ENCODE measurements at regions not wholly inside any gene's neighbourhood (a gene's known extent, or its start where the extent isn't known, plus 50 kb on each side); places are given as distances from the start of the nearest gene placed in this dataset.

DNA sequence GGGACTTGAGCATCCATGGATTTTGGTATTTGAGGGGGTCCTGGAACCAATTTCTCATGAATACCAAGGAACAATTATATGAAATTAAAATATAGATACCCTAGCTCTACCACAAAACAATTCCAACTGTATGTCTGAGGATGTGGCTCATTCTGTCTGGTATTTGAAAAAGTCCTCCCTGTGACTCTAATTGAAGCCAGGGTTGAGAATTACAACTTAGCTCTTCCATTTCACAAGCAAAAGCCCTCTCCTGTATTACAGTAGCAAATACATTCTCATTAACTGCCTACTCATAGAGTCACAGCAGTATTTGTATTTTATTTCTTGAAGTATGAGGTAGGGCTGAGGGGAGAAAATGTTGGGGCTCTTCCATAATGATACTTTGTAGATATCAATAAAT is 187.8 kb upstream of the OLFM3 start:
- TF ChIP-seq CTCF (conservative IDR thresholded peaks at IDR 0.05) (no peak), ZFX (IDR thresholded peaks at IDR 0.05) (no peak)
